Panc1 (cell line): ENCODE measurements at regions not wholly inside any gene's neighbourhood (a gene's known extent, or its start where the extent isn't known, plus 50 kb on each side); places are given as distances from the start of the nearest gene placed in this dataset.

Experiments
- ATAC-seq: fragments of 200-7000 bp; cut with Tn5 transposase; 2 replicates; pipeline ENCODE4 v1.9.1; 2020; ENCODE audit warnings: mild to moderate bottlenecking, moderate library complexity
- BruUV-seq: library from RNA; stranded (reverse); fragments of 400-500 nt; replicated peaks from 2 replicates; lab custom pipeline; 2021; lab: Mats Ljungman, UMichigan
- CTCF ChIA-PET: fragments of 300-600 bp; sonication (Branson Sonifier 250); formaldehyde crosslinking; loops from one replicate; lab custom pipeline; 2022; ENCODE audit warnings: antibody characterized with exemption; lab: Charles Lee
- POLR2A ChIA-PET: fragments of 300-600 bp; sonication (Branson Sonifier 250); formaldehyde crosslinking; loops from one replicate; lab custom pipeline; 2022; ENCODE audit warnings: antibody characterized with exemption; lab: Charles Lee
- DNase-seq: peaks from one replicate; pipeline ENCODE4 v3.0.0-alpha.2; 2010; ENCODE audit warnings: low read depth, low spot score
- H3K27ac ChIP-seq: 2 replicates; pipeline ENCODE4 v1.5.1; 2011; ENCODE audit warnings: mild to moderate bottlenecking, low read length, inconsistent platforms
- H3K27me3 ChIP-seq: fragments of 200-500 bp; sonication (Bioruptor generic); 2 replicates; pipeline ENCODE4 v1.6.0; 2014; ENCODE audit warnings: low read length, inconsistent platforms; ENCODE audit not compliant: control insufficient read depth, insufficient read depth
- H3K36me3 ChIP-seq: fragments of 200-500 bp; sonication (Bioruptor generic); 2 replicates; pipeline ENCODE4 v1.5.1; 2014; ENCODE audit warnings: inconsistent platforms, mild to moderate bottlenecking, low read length, moderate library complexity; ENCODE audit not compliant: control insufficient read depth, insufficient read depth
- H3K4me1 ChIP-seq: 2 replicates; pipeline ENCODE4 v1.5.1; 2011; ENCODE audit warnings: inconsistent platforms, mild to moderate bottlenecking, low read length, moderate library complexity; ENCODE audit not compliant: control insufficient read depth, insufficient read depth
- H3K4me3 ChIP-seq, 2 experiments: 2 replicates each; pipeline ENCODE4 v1.5.1; 2011 to 2012; ENCODE audit warnings: low read depth in 2 of 2, low read length in 2 of 2, mild to moderate bottlenecking in 2 of 2, inconsistent platforms in 1 of 2, moderate library complexity in 1 of 2
- H3K9me3 ChIP-seq: fragments of 200-500 bp; sonication (Bioruptor generic); 2 replicates; pipeline ENCODE4 v1.5.1; 2014; ENCODE audit warnings: low read depth, mild to moderate bottlenecking, inconsistent platforms, low read length, moderate library complexity; ENCODE audit not compliant: control insufficient read depth, insufficient read depth
- POLR2AphosphoS5 ChIP-seq: IDR thresholded peaks from 2 replicates; pipeline ENCODE4 v1.6.1; 2012; ENCODE audit warnings: mild to moderate bottlenecking, low read depth, low read length, moderate library complexity
- SIN3A ChIP-seq: IDR thresholded peaks from 2 replicates; pipeline ENCODE4 v1.6.1; 2012; ENCODE audit warnings: low read depth, mild to moderate bottlenecking, low read length, moderate library complexity, borderline replicate concordance; ENCODE audit not compliant: insufficient read depth
- TCF7L2 ChIP-seq: IDR thresholded peaks from 2 replicates; pipeline ENCODE4 v1.6.1; 2011; ENCODE audit warnings: mild to moderate bottlenecking, low read depth, low read length, inconsistent platforms
- in situ Hi-C: cut with HindIII; loops from 2 replicates; pipeline ENCODE4 v1.10.0; 2016; ENCODE audit warnings: low sequenced_read_pairs, low pct_unique_long_range_greater_than_20kb
- intact Hi-C: fragments of 100-400 bp; cut with micrococcal nuclease; formaldehyde crosslinking; loops from one replicate; pipeline ENCODE4 v1.10.0; 2022; ENCODE audit not compliant: unreplicated experiment
- TF ChIP-seq, protein P1 (sequence below), 2 experiments: IDR thresholded peaks; 2 replicates each; pipeline ENCODE4 v1.6.1; 2011 to 2012; ENCODE audit warnings: low read depth in 2 of 2, control low read depth in 1 of 2, low read length in 1 of 2, mild to moderate bottlenecking in 1 of 2, moderate library complexity in 1 of 2; ENCODE audit not compliant: insufficient read depth in 1 of 2
- TF ChIP-seq, protein P2 (sequence below): fragments of 450-650 bp; IDR thresholded peaks from 2 replicates; pipeline ENCODE4 v1.5.1; 2017; ENCODE audit warnings: mild to moderate bottlenecking

DNA sequence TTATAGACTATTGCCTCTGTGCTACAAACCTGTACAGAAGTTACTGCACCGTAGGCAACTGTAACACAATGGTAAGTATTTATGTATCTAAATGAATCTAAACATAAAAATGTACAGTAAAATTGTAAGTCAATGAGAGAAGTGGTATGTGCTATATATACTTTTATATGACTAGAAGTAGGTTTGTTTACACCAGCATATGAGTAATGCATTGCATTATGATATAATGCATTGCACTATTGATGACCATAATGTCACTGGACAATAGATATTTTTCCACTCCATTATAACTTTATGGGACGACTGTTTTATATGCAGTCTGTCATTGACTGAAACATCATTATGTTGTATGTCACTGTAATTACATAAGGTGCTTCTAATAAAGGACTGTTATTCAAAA lies 340.3 kb upstream of the SNX7 start:
- intact Hi-C loops: no loop called here
- no peaks in the 10 kb centered on the region for H3K4me1 ChIP-seq

DNA sequence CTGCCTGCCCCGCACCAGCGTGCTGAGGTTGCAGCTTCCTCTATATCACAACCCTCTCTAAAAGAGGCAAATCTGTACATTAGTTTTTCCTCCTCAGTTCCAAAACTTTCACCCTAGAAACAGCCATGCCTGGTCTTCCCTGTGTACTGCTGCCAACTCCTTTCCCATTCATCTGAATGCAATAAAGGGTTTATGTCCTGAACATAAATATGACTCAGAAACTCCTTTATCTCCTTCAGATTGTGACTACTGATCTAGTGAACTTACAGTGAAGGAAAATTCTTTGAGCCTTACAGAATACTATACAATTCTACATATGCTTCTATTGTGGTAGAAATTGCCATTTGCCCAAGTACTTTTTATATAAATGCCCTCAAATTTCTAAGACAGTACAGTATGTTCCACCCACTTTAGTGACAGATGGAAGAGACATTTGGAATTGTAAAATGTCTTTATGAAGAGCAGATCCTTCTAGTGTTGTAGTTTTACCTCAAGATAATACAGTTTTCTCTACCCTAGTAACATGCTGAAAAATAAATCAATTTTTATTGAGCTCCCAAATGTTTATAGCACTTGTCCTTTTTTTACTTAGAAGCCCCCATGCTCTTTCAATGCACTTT lies 345.1 kb upstream of the SNX7 start:
- POLR2A ChIA-PET: no interaction called here
- in situ Hi-C loops: no loop called here
- no peaks in the 10 kb centered on the region for H3K27me3 ChIP-seq
- DNase-seq (no peak), ATAC-seq (peak; percentile 66; the same call in 1 of the 2 replicates)
- CTCF ChIA-PET: interaction anchor here (0.6 kb wide), 1 partner anchor 493 kb away, joined by 3 read pairs; no protein-coding TSS in a partner anchor
- no peak overlapping the region for H3K27ac ChIP-seq
- H3K36me3 ChIP-seq: no peaks in the 10 kb centered on the region
- no TSS peak for BruUV-seq
- H3K4me1 ChIP-seq: no peaks in the 10 kb centered on the region
- peaks cover 4% of the 10 kb centered on the region; the same call in 1 of the 2 replicates for H3K9me3 ChIP-seq
- intact Hi-C loops: no loop called here
- TF ChIP-seq, protein P1, sequence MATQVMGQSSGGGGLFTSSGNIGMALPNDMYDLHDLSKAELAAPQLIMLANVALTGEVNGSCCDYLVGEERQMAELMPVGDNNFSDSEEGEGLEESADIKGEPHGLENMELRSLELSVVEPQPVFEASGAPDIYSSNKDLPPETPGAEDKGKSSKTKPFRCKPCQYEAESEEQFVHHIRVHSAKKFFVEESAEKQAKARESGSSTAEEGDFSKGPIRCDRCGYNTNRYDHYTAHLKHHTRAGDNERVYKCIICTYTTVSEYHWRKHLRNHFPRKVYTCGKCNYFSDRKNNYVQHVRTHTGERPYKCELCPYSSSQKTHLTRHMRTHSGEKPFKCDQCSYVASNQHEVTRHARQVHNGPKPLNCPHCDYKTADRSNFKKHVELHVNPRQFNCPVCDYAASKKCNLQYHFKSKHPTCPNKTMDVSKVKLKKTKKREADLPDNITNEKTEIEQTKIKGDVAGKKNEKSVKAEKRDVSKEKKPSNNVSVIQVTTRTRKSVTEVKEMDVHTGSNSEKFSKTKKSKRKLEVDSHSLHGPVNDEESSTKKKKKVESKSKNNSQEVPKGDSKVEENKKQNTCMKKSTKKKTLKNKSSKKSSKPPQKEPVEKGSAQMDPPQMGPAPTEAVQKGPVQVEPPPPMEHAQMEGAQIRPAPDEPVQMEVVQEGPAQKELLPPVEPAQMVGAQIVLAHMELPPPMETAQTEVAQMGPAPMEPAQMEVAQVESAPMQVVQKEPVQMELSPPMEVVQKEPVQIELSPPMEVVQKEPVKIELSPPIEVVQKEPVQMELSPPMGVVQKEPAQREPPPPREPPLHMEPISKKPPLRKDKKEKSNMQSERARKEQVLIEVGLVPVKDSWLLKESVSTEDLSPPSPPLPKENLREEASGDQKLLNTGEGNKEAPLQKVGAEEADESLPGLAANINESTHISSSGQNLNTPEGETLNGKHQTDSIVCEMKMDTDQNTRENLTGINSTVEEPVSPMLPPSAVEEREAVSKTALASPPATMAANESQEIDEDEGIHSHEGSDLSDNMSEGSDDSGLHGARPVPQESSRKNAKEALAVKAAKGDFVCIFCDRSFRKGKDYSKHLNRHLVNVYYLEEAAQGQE (IDR thresholded peaks at IDR 0.05; ENCODE audit: insufficient read depth in 1 of 2, low read depth in 2 of 2, low read length in 1 of 2): no peak
- 0 out of 2 replicates have a peak, but pooled peaks have one; percentile 22 for TF ChIP-seq TCF7L2
- H3K4me3 ChIP-seq: no peak overlapping the region

More for the DNA sequence above, 340.3 kb upstream of the SNX7 start:
- in situ Hi-C loops: no loop called here
- Histone ChIP-seq H3K36me3 (no peaks in the 10 kb centered on the region), H3K27ac (no peak overlapping the region), H3K27me3 (no peaks in the 10 kb centered on the region), H3K4me3 (no peak overlapping the region), H3K9me3 (peaks cover 4% of the 10 kb centered on the region; the same call in 1 of the 2 replicates)
- DNase-seq (no peak), ATAC-seq (no peak)
- CTCF ChIA-PET: no interaction called here
- TF ChIP-seq POLR2AphosphoS5: no peak
- TF ChIP-seq, protein P2, sequence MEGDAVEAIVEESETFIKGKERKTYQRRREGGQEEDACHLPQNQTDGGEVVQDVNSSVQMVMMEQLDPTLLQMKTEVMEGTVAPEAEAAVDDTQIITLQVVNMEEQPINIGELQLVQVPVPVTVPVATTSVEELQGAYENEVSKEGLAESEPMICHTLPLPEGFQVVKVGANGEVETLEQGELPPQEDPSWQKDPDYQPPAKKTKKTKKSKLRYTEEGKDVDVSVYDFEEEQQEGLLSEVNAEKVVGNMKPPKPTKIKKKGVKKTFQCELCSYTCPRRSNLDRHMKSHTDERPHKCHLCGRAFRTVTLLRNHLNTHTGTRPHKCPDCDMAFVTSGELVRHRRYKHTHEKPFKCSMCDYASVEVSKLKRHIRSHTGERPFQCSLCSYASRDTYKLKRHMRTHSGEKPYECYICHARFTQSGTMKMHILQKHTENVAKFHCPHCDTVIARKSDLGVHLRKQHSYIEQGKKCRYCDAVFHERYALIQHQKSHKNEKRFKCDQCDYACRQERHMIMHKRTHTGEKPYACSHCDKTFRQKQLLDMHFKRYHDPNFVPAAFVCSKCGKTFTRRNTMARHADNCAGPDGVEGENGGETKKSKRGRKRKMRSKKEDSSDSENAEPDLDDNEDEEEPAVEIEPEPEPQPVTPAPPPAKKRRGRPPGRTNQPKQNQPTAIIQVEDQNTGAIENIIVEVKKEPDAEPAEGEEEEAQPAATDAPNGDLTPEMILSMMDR: no peak
- TF ChIP-seq, protein P1 (IDR thresholded peaks at IDR 0.05; ENCODE audit: insufficient read depth in 1 of 2, low read depth in 2 of 2, low read length in 1 of 2): no peak
- TF ChIP-seq TCF7L2: no peak
- no peak for TF ChIP-seq SIN3A
- BruUV-seq: no TSS peak
- POLR2A ChIA-PET: no interaction called here
